Smooth muscle cell (in vitro differentiated cells): ENCODE measurements at regions not wholly inside any gene's neighbourhood (a gene's known extent, or its start where the extent isn't known, plus 50 kb on each side); places are given as distances from the start of the nearest gene placed in this dataset.

Source experiments
- DNase-seq: peaks from one replicate; lab custom pipeline; 2025; ENCODE audit not compliant: unreplicated experiment; lab: John Stamatoyannopoulos, UW
- H2AFZ ChIP-seq: fragments of 200-600 bp; sonication (generic); 2 replicates; pipeline ENCODE4 v1.6.0; 2016; ENCODE audit warnings: antibody characterized with exemption, low read depth, mild to moderate bottlenecking
- H3F3A ChIP-seq: fragments of 200-600 bp; sonication (generic); 2 replicates; pipeline ENCODE4 v1.6.0; 2017; ENCODE audit warnings: antibody characterized with exemption, low read depth
- H3K27ac ChIP-seq: fragments of 200-600 bp; sonication (generic); 2 replicates; pipeline ENCODE4 v1.5.1; 2016; ENCODE audit warnings: low read depth, mild to moderate bottlenecking
- H3K27me3 ChIP-seq: fragments of 200-600 bp; sonication (generic); 2 replicates; pipeline ENCODE4 v1.6.1; 2016; ENCODE audit warnings: low read depth, mild to moderate bottlenecking
- H3K36me3 ChIP-seq: fragments of 200-600 bp; sonication (generic); 2 replicates; pipeline ENCODE4 v1.5.1; 2016; ENCODE audit warnings: low read depth
- H3K4me1 ChIP-seq: fragments of 200-600 bp; sonication (generic); 2 replicates; pipeline ENCODE4 v1.5.1; 2016; ENCODE audit warnings: low read depth
- H3K4me2 ChIP-seq: fragments of 200-600 bp; sonication (generic); 2 replicates; pipeline ENCODE4 v1.6.0; 2016; ENCODE audit warnings: mild to moderate bottlenecking
- H3K4me3 ChIP-seq: fragments of 200-600 bp; sonication (generic); 2 replicates; pipeline ENCODE4 v1.5.1; 2016; ENCODE audit warnings: mild to moderate bottlenecking
- H3K79me2 ChIP-seq: fragments of 200-600 bp; sonication (generic); 2 replicates; pipeline ENCODE4 v1.6.0; 2016; ENCODE audit warnings: low read depth, mild to moderate bottlenecking
- H3K9ac ChIP-seq: fragments of 200-600 bp; sonication (generic); 2 replicates; pipeline ENCODE4 v1.6.0; 2016; ENCODE audit warnings: low read depth
- H3K9me3 ChIP-seq: fragments of 200-600 bp; sonication (generic); replicated peaks from 2 replicates; pipeline ENCODE4 v1.5.1; 2016; ENCODE audit warnings: low read depth
- H4K20me1 ChIP-seq: fragments of 200-600 bp; sonication (generic); 2 replicates; pipeline ENCODE4 v1.6.0; 2016; ENCODE audit warnings: low read depth
- WGBS: methylation state at CpG from one replicate; pipeline ENCODE4 v1.1.7; 2016; ENCODE audit warnings: low lambda C conversion rate; 5-methylcytosine and 5-hydroxymethylcytosine counted together
- TF ChIP-seq, protein P1 (sequence below): fragments of 200-600 bp; sonication (generic); IDR thresholded peaks from 2 replicates; pipeline ENCODE4 v1.5.1; 2017; ENCODE audit warnings: borderline replicate concordance, mild to moderate bottlenecking, antibody characterized with exemption; ENCODE audit not compliant: insufficient read depth, poor library complexity, severe bottlenecking

DNA sequence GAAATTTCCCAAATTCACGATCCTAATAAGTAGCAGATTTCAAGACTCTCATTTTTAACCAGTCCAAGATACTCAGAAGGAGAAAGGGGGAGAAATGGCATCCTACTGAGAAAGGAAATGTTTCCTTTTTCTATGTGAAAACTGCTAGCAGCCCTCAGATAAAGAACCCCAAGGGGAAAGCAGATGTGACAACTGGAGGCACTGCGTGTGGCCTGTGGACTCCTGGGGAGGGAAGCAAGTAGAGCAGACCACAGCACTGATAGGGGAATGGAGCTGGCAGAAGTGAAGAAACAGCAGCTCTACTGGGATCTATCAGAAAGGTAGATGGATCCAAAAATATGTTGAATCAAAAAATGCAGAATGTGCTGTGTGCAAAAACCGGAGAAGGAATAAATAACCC lies 239.7 kb upstream of the API5 start:
- H3K36me3 ChIP-seq: no peaks in the 10 kb centered on the region
- no peaks in the 10 kb centered on the region for H3F3A ChIP-seq
- no peaks in the 10 kb centered on the region for H3K4me1 ChIP-seq
- DNase-seq: no peak
- H3K79me2 ChIP-seq: no peaks in the 10 kb centered on the region
- H3K4me2 ChIP-seq: no peak overlapping the region
- H3K9me3 ChIP-seq: no peaks in the 10 kb centered on the region
- TF ChIP-seq, protein P1, sequence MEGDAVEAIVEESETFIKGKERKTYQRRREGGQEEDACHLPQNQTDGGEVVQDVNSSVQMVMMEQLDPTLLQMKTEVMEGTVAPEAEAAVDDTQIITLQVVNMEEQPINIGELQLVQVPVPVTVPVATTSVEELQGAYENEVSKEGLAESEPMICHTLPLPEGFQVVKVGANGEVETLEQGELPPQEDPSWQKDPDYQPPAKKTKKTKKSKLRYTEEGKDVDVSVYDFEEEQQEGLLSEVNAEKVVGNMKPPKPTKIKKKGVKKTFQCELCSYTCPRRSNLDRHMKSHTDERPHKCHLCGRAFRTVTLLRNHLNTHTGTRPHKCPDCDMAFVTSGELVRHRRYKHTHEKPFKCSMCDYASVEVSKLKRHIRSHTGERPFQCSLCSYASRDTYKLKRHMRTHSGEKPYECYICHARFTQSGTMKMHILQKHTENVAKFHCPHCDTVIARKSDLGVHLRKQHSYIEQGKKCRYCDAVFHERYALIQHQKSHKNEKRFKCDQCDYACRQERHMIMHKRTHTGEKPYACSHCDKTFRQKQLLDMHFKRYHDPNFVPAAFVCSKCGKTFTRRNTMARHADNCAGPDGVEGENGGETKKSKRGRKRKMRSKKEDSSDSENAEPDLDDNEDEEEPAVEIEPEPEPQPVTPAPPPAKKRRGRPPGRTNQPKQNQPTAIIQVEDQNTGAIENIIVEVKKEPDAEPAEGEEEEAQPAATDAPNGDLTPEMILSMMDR: no peak
- no peak overlapping the region for H3K4me3 ChIP-seq
- no peaks in the 10 kb centered on the region for H3K27me3 ChIP-seq
- H3K27ac ChIP-seq: no peak overlapping the region
- 62% methylated on average over 3 of the region's 3 CpGs for WGBS
- no peaks in the 10 kb centered on the region for H4K20me1 ChIP-seq
- no peak overlapping the region for H3K9ac ChIP-seq
- no peak overlapping the region for H2AFZ ChIP-seq

DNA sequence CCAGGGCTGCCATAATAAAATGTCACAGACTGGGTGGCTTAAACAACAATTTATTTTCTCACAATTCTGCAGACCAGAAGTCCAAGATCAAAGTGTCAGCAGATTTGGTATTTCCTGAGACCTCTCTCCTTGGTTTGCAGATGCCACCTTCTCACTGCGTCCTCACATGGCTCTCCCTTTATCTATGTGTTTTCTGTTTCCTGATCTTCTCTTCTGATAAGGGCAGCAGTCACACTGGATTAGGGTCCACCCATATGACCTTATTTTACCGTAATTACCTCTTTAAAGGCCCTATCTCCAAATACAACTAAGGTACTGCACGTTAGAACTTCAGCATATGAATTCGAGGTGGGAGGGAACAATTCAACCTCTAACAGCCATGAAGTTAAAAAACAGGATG lies 238.9 kb upstream of the API5 start:
- no peaks in the 10 kb centered on the region for H3K9me3 ChIP-seq
- no peak overlapping the region for H3K4me3 ChIP-seq
- H3K9ac ChIP-seq: no peak overlapping the region
- TF ChIP-seq, protein P1: no peak
- H4K20me1 ChIP-seq: no peaks in the 10 kb centered on the region
- no peaks in the 10 kb centered on the region for H3K27me3 ChIP-seq
- no peaks in the 10 kb centered on the region for H3K36me3 ChIP-seq
- DNase-seq: no peak
- H3F3A ChIP-seq: no peaks in the 10 kb centered on the region
- WGBS: 61% methylated on average over 4 of the region's 4 CpGs
- H3K79me2 ChIP-seq: no peaks in the 10 kb centered on the region
- H2AFZ ChIP-seq: no peak overlapping the region
- no peaks in the 10 kb centered on the region for H3K4me1 ChIP-seq
- no peak overlapping the region for H3K4me2 ChIP-seq
- H3K27ac ChIP-seq: no peak overlapping the region

DNA sequence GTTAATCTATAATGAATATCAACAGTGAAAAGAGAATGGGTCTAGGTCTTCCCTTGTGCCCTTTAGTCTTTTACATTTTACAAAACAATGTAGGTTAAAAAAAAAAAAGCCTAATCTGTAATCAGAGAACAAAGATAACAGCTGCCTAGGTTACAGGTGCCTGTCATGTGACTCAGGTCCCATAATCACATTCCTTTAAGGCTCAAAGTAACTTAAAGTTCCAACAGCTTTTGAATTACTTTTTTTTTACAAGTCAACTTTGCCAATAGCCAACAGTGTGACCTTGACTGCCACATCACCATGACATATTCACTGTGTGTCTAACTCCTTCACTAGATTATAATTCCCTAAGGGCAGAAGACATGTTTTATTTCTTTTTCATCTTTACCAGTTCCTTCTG lies 237.0 kb upstream of the API5 start:
- Histone ChIP-seq H3K4me2 (no peak overlapping the region), H3F3A (no peaks in the 10 kb centered on the region), H2AFZ (no peak overlapping the region), H3K9me3 (no peaks in the 10 kb centered on the region), H3K27ac (no peak overlapping the region), H4K20me1 (no peaks in the 10 kb centered on the region), H3K36me3 (no peaks in the 10 kb centered on the region), H3K4me3 (no peak overlapping the region), H3K4me1 (no peaks in the 10 kb centered on the region), H3K79me2 (no peaks in the 10 kb centered on the region), H3K27me3 (no peaks in the 10 kb centered on the region), H3K9ac (no peak overlapping the region)
- no peak for DNase-seq
- TF ChIP-seq, protein P1: no peak

DNA sequence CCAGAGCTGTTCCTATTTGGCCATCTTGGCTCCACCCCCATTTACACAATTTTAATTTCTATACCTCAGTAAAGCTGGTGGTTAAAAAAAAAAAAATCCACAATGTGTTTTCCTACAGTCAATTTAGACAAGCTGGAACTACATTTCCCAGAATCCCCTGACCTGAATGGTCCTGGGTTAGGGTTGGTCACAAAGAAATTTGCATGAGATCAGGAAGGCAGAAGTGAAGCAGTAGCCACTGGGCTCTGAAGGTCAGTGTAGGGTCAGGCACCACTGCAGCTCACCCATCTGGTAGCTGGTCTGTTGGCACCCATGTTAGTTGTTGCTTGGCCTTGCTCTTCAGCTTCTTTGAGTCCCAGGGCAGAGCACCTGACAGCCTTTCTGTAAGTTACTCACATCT lies 210.7 kb upstream of the API5 start:
- Histone ChIP-seq H3K79me2 (no peaks in the 10 kb centered on the region), H3K36me3 (no peaks in the 10 kb centered on the region), H3K9ac (no peak overlapping the region), H3K9me3 (no peaks in the 10 kb centered on the region), H3K27ac (no peak overlapping the region), H4K20me1 (no peaks in the 10 kb centered on the region), H3K4me3 (no peak overlapping the region), H3K27me3 (no peaks in the 10 kb centered on the region), H3F3A (no peaks in the 10 kb centered on the region), H3K4me2 (no peak overlapping the region), H2AFZ (no peak overlapping the region), H3K4me1 (no peaks in the 10 kb centered on the region)
- TF ChIP-seq, protein P1: no peak
- no peak for DNase-seq
